HL-60 (cell line): ENCODE measurements at regions not wholly inside any gene's neighbourhood (a gene's known extent, or its start where the extent isn't known, plus 50 kb on each side); places are given as distances from the start of the nearest gene placed in this dataset.

Experiments used
- GABPA ChIP-seq: IDR thresholded peaks from 2 replicates; pipeline ENCODE4 v1.6.1; 2012; ENCODE audit warnings: low read depth
- POLR2AphosphoS5 ChIP-seq: IDR thresholded peaks from 2 replicates; pipeline ENCODE4 v1.6.1; 2012; ENCODE audit warnings: low read depth
- SPI1 ChIP-seq: IDR thresholded peaks from 2 replicates; pipeline ENCODE4 v1.6.1; 2012; ENCODE audit warnings: low read depth, mild to moderate bottlenecking, borderline replicate concordance
- TF ChIP-seq, protein P1 (sequence below): IDR thresholded peaks from one replicate; pipeline ENCODE4 v1.5.1; 2011; ENCODE audit warnings: low read length, control low read depth, inconsistent platforms; ENCODE audit not compliant: insufficient read depth
- TF ChIP-seq, protein P2 (sequence below): IDR thresholded peaks from 2 replicates; pipeline ENCODE4 v1.6.1; 2012; ENCODE audit warnings: low read depth; ENCODE audit not compliant: insufficient replicate concordance

DNA sequence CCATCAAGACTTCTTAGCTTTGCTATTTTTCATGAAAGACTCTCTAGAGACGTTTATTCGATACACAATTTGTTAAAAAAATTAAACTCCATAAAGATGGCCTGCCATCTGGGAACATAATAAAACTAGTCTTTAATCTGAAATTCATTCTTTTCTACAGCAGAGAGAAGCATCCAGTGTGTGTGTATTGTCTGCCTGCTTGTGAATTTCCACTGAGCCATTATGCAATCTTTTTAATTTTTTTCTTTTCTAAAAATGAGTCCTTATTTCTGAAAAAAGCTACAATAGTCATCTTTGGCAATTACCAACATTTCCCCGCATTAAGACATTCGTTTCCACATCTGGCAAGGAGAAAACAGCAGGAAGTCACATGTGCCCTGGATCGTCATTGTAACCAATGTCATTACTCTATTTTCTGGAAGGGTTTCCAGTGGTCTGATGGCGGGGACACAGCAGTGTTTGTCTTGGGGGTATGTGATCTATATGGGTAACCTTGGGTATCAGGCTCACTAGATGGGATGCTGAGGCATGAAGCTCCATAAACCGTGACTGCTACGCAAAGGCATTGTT lies 263.1 kb downstream of the MSX2 start:
- TF ChIP-seq, protein P1, sequence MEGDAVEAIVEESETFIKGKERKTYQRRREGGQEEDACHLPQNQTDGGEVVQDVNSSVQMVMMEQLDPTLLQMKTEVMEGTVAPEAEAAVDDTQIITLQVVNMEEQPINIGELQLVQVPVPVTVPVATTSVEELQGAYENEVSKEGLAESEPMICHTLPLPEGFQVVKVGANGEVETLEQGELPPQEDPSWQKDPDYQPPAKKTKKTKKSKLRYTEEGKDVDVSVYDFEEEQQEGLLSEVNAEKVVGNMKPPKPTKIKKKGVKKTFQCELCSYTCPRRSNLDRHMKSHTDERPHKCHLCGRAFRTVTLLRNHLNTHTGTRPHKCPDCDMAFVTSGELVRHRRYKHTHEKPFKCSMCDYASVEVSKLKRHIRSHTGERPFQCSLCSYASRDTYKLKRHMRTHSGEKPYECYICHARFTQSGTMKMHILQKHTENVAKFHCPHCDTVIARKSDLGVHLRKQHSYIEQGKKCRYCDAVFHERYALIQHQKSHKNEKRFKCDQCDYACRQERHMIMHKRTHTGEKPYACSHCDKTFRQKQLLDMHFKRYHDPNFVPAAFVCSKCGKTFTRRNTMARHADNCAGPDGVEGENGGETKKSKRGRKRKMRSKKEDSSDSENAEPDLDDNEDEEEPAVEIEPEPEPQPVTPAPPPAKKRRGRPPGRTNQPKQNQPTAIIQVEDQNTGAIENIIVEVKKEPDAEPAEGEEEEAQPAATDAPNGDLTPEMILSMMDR, result no peak
- no peak for TF ChIP-seq SPI1
- no peak for TF ChIP-seq POLR2AphosphoS5
- no peak for TF ChIP-seq GABPA
- TF ChIP-seq, protein P2, sequence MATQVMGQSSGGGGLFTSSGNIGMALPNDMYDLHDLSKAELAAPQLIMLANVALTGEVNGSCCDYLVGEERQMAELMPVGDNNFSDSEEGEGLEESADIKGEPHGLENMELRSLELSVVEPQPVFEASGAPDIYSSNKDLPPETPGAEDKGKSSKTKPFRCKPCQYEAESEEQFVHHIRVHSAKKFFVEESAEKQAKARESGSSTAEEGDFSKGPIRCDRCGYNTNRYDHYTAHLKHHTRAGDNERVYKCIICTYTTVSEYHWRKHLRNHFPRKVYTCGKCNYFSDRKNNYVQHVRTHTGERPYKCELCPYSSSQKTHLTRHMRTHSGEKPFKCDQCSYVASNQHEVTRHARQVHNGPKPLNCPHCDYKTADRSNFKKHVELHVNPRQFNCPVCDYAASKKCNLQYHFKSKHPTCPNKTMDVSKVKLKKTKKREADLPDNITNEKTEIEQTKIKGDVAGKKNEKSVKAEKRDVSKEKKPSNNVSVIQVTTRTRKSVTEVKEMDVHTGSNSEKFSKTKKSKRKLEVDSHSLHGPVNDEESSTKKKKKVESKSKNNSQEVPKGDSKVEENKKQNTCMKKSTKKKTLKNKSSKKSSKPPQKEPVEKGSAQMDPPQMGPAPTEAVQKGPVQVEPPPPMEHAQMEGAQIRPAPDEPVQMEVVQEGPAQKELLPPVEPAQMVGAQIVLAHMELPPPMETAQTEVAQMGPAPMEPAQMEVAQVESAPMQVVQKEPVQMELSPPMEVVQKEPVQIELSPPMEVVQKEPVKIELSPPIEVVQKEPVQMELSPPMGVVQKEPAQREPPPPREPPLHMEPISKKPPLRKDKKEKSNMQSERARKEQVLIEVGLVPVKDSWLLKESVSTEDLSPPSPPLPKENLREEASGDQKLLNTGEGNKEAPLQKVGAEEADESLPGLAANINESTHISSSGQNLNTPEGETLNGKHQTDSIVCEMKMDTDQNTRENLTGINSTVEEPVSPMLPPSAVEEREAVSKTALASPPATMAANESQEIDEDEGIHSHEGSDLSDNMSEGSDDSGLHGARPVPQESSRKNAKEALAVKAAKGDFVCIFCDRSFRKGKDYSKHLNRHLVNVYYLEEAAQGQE, result no peak
